ENCODE measurements at regions not wholly inside any gene's neighbourhood (a gene's known extent, or its start where the extent isn't known, plus 50 kb on each side); places are given as distances from the start of the nearest gene placed in this dataset.

- no peak for FAIRE-seq
- DNase-seq, result no peak
- TF ChIP-seq CTCF (IDR thresholded peaks at IDR 0.05; ENCODE audit: borderline replicate concordance, extremely low read depth, insufficient read depth), result no peak
- H3K27ac ChIP-seq (ENCODE audit: low read depth in 2 of 2, low read length in 2 of 2), result no peak overlapping the region
- H3K4me1 ChIP-seq (ENCODE audit: control insufficient read depth in 2 of 3, insufficient read depth in 2 of 3, low read depth in 1 of 3, low read length in 3 of 3), result no peaks in the 10 kb centered on the region
- no peak overlapping the region for H3K4me3 ChIP-seq (ENCODE audit: low read length in 3 of 3)
- intact Hi-C loops (cut with DNase I), result no loop called here
- no peaks in the 10 kb centered on the region for H3K36me3 ChIP-seq (ENCODE audit: control insufficient read depth in 2 of 3, insufficient read depth in 3 of 3, low read length in 3 of 3)
- no peaks in the 10 kb centered on the region for H3K9me3 ChIP-seq (ENCODE audit: control insufficient read depth in 2 of 3, insufficient read depth in 1 of 3, low read length in 3 of 3)
- no peaks in the 10 kb centered on the region for H3K27me3 ChIP-seq (ENCODE audit: control insufficient read depth, insufficient read depth, low read length)
- no peak overlapping the region for H3K9ac ChIP-seq (ENCODE audit: low read length in 3 of 3)
Observed at GRCh38 chr3:174414902-174415301, 444.2 kb upstream of the NAALADL2 start.

- Histone ChIP-seq H3K4me1 (ENCODE audit: control insufficient read depth in 2 of 3, insufficient read depth in 2 of 3, low read depth in 1 of 3, low read length in 3 of 3) (no peaks in the 10 kb centered on the region), H3K27ac (ENCODE audit: low read depth in 2 of 2, low read length in 2 of 2) (no peak overlapping the region), H3K9me3 (ENCODE audit: control insufficient read depth in 2 of 3, insufficient read depth in 1 of 3, low read length in 3 of 3) (no peaks in the 10 kb centered on the region), H3K4me3 (ENCODE audit: low read length in 3 of 3) (no peak overlapping the region), H3K36me3 (ENCODE audit: control insufficient read depth in 2 of 3, insufficient read depth in 3 of 3, low read length in 3 of 3) (no peaks in the 10 kb centered on the region), H3K9ac (ENCODE audit: low read length in 3 of 3) (no peak overlapping the region), H3K27me3 (ENCODE audit: control insufficient read depth, insufficient read depth, low read length) (no peaks in the 10 kb centered on the region)
- intact Hi-C loops (cut with DNase I), result no loop called here
- TF ChIP-seq CTCF (IDR thresholded peaks at IDR 0.05; ENCODE audit: borderline replicate concordance, extremely low read depth, insufficient read depth), result no peak
- FAIRE-seq, result no peak
- no peak for DNase-seq
Observed at GRCh38 chr3:174417573-174417972, 441.6 kb upstream of the NAALADL2 start.

GRCh38 chr3:174419216-174419615 lies 439.9 kb upstream of the NAALADL2 start:
- Histone ChIP-seq H3K27ac (ENCODE audit: low read depth in 2 of 2, low read length in 2 of 2) (no peak overlapping the region), H3K4me1 (ENCODE audit: control insufficient read depth in 2 of 3, insufficient read depth in 2 of 3, low read depth in 1 of 3, low read length in 3 of 3) (no peaks in the 10 kb centered on the region), H3K9ac (ENCODE audit: low read length in 3 of 3) (no peak overlapping the region), H3K9me3 (ENCODE audit: control insufficient read depth in 2 of 3, insufficient read depth in 1 of 3, low read length in 3 of 3) (no peaks in the 10 kb centered on the region), H3K4me3 (ENCODE audit: low read length in 3 of 3) (no peak overlapping the region), H3K36me3 (ENCODE audit: control insufficient read depth in 2 of 3, insufficient read depth in 3 of 3, low read length in 3 of 3) (no peaks in the 10 kb centered on the region), H3K27me3 (ENCODE audit: control insufficient read depth, insufficient read depth, low read length) (no peaks in the 10 kb centered on the region)
- TF ChIP-seq CTCF (IDR thresholded peaks at IDR 0.05; ENCODE audit: borderline replicate concordance, extremely low read depth, insufficient read depth), result no peak
- FAIRE-seq (no peak), DNase-seq (no peak)
- intact Hi-C loops (cut with DNase I), result no loop called here

- intact Hi-C loops (cut with DNase I), result no loop called here
- Histone ChIP-seq H3K9ac (ENCODE audit: low read length in 3 of 3) (no peak overlapping the region), H3K27ac (ENCODE audit: low read depth in 2 of 2, low read length in 2 of 2) (no peak overlapping the region), H3K4me3 (ENCODE audit: low read length in 3 of 3) (no peak overlapping the region), H3K4me1 (ENCODE audit: control insufficient read depth in 2 of 3, insufficient read depth in 2 of 3, low read depth in 1 of 3, low read length in 3 of 3) (no peaks in the 10 kb centered on the region), H3K9me3 (ENCODE audit: control insufficient read depth in 2 of 3, insufficient read depth in 1 of 3, low read length in 3 of 3) (no peaks in the 10 kb centered on the region), H3K36me3 (ENCODE audit: control insufficient read depth in 2 of 3, insufficient read depth in 3 of 3, low read length in 3 of 3) (no peaks in the 10 kb centered on the region), H3K27me3 (ENCODE audit: control insufficient read depth, insufficient read depth, low read length) (no peaks in the 10 kb centered on the region)
- no peak for DNase-seq
- no peak for FAIRE-seq
- no peak for TF ChIP-seq CTCF (IDR thresholded peaks at IDR 0.05; ENCODE audit: borderline replicate concordance, extremely low read depth, insufficient read depth)
Observed at GRCh38 chr3:174423936-174424335, 435.2 kb upstream of the NAALADL2 start.

Data from kidney (tissue), 13 donors.